ENCODE measurements at regions not wholly inside any gene's neighbourhood (a gene's known extent, or its start where the extent isn't known, plus 50 kb on each side); places are given as distances from the start of the nearest gene placed in this dataset.

DNA sequence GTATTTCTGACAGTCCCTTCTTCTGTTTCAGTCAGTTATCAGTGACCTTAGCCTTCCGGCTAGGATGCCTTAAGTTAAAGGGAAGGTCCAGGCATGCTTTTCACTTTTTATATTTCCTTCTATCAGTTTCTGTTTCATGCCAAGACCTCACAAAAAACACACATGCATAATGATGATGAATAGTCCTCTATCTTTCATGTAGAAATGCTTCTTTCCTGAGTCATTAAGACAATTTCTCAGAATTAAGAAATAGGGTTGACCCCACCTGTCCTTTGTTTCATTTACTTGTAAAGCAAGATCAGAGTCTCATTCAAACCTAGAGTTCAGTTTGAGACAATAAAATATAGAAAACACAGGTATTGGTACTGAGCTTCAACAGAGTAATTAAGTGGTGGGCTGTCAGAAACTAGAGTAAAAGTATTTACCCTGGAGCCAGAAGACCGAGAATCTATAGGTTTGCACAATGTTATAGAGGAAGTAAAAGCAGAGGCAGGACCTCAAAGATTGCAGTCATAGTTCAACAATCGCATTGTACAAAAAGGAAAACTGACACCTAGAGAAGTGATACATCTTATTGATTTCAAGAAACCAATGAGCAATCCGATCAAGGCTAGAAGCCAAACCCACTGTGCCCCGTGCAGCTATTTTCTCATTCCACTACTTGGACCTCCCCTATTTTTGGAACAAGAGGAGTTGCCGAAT is 118.7 kb upstream of the PUM3 start:
- H3K36me3 ChIP-seq, result no peaks in the 10 kb centered on the region
- intact Hi-C loops (cut with DNase I), result no loop called here
- no peak overlapping the region for H3K27ac ChIP-seq
- no peak for DNase-seq
- TF ChIP-seq, protein P1, sequence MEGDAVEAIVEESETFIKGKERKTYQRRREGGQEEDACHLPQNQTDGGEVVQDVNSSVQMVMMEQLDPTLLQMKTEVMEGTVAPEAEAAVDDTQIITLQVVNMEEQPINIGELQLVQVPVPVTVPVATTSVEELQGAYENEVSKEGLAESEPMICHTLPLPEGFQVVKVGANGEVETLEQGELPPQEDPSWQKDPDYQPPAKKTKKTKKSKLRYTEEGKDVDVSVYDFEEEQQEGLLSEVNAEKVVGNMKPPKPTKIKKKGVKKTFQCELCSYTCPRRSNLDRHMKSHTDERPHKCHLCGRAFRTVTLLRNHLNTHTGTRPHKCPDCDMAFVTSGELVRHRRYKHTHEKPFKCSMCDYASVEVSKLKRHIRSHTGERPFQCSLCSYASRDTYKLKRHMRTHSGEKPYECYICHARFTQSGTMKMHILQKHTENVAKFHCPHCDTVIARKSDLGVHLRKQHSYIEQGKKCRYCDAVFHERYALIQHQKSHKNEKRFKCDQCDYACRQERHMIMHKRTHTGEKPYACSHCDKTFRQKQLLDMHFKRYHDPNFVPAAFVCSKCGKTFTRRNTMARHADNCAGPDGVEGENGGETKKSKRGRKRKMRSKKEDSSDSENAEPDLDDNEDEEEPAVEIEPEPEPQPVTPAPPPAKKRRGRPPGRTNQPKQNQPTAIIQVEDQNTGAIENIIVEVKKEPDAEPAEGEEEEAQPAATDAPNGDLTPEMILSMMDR (IDR thresholded peaks at IDR 0.05), result no peak
- no peaks in the 10 kb centered on the region for H3K9me3 ChIP-seq
- H3K27me3 ChIP-seq (ENCODE audit: low read depth), result no peaks in the 10 kb centered on the region
- no peak overlapping the region for H3K4me3 ChIP-seq
- no peaks in the 10 kb centered on the region for H3K4me1 ChIP-seq
- ATAC-seq, result no peak

DNA sequence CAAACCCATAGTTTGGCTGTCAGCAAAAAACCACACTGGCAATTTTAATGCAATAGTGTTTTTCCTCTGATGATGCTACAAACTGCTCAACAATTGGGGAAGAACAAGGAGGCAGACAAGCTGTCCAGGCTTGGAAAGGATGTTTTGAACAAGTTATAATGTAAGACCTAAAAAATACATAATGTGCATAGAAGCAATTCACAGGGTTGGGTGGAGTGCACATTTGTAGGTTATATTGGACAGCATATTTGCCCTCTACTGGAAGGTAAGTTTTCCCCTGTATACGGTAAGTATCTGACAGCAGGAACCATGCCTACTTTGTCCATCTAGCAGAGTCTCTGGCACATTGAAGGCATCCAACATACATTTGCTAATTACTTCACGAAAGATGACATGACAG is 114.3 kb upstream of the PUM3 start:
- H3K4me1 ChIP-seq, result no peaks in the 10 kb centered on the region
- TF ChIP-seq, protein P1 (IDR thresholded peaks at IDR 0.05), result no peak
- no peaks in the 10 kb centered on the region for H3K36me3 ChIP-seq
- intact Hi-C loops (cut with DNase I), result no loop called here
- no peak for ATAC-seq
- no peak overlapping the region for H3K4me3 ChIP-seq
- DNase-seq, result no peak
- H3K27ac ChIP-seq, result no peak overlapping the region
- no peaks in the 10 kb centered on the region for H3K9me3 ChIP-seq
- no peaks in the 10 kb centered on the region for H3K27me3 ChIP-seq (ENCODE audit: low read depth)

GRCh38 chr9:2957656-2958200 is 113.8 kb upstream of the PUM3 start:
- intact Hi-C loops (cut with DNase I), result no loop called here
- Histone ChIP-seq H3K36me3 (no peaks in the 10 kb centered on the region), H3K27ac (no peak overlapping the region), H3K4me3 (no peak overlapping the region), H3K27me3 (ENCODE audit: low read depth) (no peaks in the 10 kb centered on the region), H3K4me1 (no peaks in the 10 kb centered on the region), H3K9me3 (no peaks in the 10 kb centered on the region)
- TF ChIP-seq, protein P1 (IDR thresholded peaks at IDR 0.05), result no peak
- ATAC-seq (no peak), DNase-seq (no peak)

- Histone ChIP-seq H3K27me3 (ENCODE audit: low read depth) (no peaks in the 10 kb centered on the region), H3K27ac (no peak overlapping the region), H3K4me3 (no peak overlapping the region), H3K4me1 (no peaks in the 10 kb centered on the region), H3K9me3 (no peaks in the 10 kb centered on the region), H3K36me3 (no peaks in the 10 kb centered on the region)
- intact Hi-C loops (cut with DNase I), result no loop called here
- DNase-seq (no peak), ATAC-seq (no peak)
- TF ChIP-seq, protein P1 (IDR thresholded peaks at IDR 0.05), result no peak
Observed at GRCh38 chr9:2955575-2955974, 111.7 kb upstream of the PUM3 start.

DNA sequence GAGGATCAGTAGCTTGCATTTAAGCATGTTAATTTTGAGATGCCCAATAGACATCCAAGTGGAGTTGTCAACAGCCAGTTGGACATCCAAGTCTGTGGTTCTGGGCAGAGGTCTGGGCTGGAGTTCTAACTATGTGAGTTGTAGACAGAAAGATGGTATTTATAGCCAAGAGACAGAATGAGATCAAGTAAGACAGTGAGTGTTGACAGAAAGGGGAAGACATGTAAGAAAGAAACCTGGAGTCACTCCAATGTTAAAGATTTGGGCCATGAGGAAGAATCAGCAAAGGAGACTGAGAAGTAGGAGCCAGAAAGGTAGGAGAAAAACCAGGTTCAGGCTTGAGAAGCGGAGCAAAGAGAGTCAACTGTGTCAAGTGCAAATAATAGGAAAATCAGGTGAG is 95.5 kb upstream of the PUM3 start:
- TF ChIP-seq, protein P1 (IDR thresholded peaks at IDR 0.05), result no peak
- ATAC-seq, result no peak
- intact Hi-C loops (cut with DNase I), result no loop called here

More for the DNA sequence above, 95.5 kb upstream of the PUM3 start:
- Histone ChIP-seq H3K27ac (no peak overlapping the region), H3K4me1 (no peaks in the 10 kb centered on the region), H3K4me3 (no peak overlapping the region), H3K9me3 (no peaks in the 10 kb centered on the region), H3K36me3 (no peaks in the 10 kb centered on the region), H3K27me3 (ENCODE audit: low read depth) (no peaks in the 10 kb centered on the region)
- no peak for DNase-seq

Data from lower lobe of right lung (tissue), 2 donors.